ENCODE measurements at regions not wholly inside any gene's neighbourhood (a gene's known extent, or its start where the extent isn't known, plus 50 kb on each side); places are given as distances from the start of the nearest gene placed in this dataset.

DNA sequence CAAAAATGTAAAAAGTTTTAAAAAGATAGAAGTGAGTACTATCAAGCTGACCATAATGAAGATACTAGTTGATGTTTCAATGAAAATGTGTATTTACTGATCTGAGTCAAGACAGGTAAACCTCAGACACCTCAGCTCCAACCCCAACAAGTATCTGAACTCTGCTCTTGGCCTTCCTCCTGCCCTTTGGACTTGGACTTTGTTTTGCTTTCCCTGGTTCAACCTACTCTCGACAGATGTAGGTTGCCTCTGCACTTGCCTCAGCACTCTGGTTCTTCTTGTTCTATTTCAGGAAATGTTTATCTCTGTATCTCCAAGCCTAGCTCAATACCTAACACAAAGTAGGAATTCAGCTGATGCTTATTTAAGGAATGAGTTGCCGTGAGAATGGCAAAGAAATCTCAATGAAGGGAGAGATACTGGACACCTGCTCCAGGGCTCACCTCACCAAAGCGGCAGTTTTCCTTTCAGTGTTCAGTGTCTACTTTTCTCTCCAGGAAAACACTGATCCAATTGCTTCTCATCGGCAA is 248.8 kb upstream of the CTAGE1 start:
- TF ChIP-seq EZH2 (IDR thresholded peaks at IDR 0.05; ENCODE audit: borderline replicate concordance, low read depth, low read length, severe bottlenecking): no peak
- TF ChIP-seq, protein P1, sequence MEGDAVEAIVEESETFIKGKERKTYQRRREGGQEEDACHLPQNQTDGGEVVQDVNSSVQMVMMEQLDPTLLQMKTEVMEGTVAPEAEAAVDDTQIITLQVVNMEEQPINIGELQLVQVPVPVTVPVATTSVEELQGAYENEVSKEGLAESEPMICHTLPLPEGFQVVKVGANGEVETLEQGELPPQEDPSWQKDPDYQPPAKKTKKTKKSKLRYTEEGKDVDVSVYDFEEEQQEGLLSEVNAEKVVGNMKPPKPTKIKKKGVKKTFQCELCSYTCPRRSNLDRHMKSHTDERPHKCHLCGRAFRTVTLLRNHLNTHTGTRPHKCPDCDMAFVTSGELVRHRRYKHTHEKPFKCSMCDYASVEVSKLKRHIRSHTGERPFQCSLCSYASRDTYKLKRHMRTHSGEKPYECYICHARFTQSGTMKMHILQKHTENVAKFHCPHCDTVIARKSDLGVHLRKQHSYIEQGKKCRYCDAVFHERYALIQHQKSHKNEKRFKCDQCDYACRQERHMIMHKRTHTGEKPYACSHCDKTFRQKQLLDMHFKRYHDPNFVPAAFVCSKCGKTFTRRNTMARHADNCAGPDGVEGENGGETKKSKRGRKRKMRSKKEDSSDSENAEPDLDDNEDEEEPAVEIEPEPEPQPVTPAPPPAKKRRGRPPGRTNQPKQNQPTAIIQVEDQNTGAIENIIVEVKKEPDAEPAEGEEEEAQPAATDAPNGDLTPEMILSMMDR (IDR thresholded peaks at IDR 0.05; ENCODE audit: borderline replicate concordance, extremely low read depth, low read length, poor library complexity, severe bottlenecking): no peak
- no peaks in the 10 kb centered on the region for H3K27me3 ChIP-seq (ENCODE audit: insufficient read depth, low read length, poor library complexity)
- no peak overlapping the region for H3K4me2 ChIP-seq (ENCODE audit: insufficient read depth, low read length)
- H3K9ac ChIP-seq (ENCODE audit: low read depth, low read length): no peak overlapping the region
- H3K79me2 ChIP-seq (ENCODE audit: insufficient read depth, low read length): no peaks in the 10 kb centered on the region
- H3K36me3 ChIP-seq (ENCODE audit: insufficient read depth, low read length): no peaks in the 10 kb centered on the region
- H3K27ac ChIP-seq (ENCODE audit: low read length): no peak overlapping the region
- no peaks in the 10 kb centered on the region for H3K4me1 ChIP-seq (ENCODE audit: insufficient read depth, low read length)
- H4K20me1 ChIP-seq (ENCODE audit: insufficient read depth, low read length): no peaks in the 10 kb centered on the region
- H3K4me3 ChIP-seq (ENCODE audit: low read depth in 1 of 2, low read length in 2 of 2): no peak overlapping the region
- H2AFZ ChIP-seq (ENCODE audit: low read depth, low read length): no peak overlapping the region
- ATAC-seq (ENCODE audit: insufficient read depth, low read depth) (no peak), DNase-seq (no peak)
- peaks cover 3% of the 10 kb centered on the region for H3K9me3 ChIP-seq (ENCODE audit: insufficient read depth, low read length, severe bottlenecking)

DNA sequence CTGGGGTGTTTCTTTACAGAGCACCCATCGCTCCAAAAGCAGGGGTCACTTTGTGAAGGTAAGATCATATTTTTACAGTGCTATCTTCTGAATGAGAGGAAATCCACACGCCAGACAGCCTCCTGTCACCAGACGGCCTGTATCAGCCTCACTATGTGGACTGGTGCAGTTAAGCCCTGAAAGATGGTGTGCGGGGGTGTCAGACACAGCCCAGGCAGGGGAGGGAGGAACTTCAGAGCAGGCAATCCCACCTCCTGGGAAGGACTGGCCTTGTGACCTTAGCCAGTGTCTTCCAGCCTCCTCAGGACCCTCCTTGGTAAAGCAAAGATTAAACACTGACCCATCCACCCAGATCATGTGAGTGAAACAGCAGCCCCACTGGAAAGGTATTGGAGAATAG is 249.4 kb upstream of the CTAGE1 start:
- no peak for TF ChIP-seq EZH2 (IDR thresholded peaks at IDR 0.05; ENCODE audit: borderline replicate concordance, low read depth, low read length, severe bottlenecking)
- TF ChIP-seq, protein P1 (IDR thresholded peaks at IDR 0.05; ENCODE audit: borderline replicate concordance, extremely low read depth, low read length, poor library complexity, severe bottlenecking): no peak
- no peak for ATAC-seq (ENCODE audit: insufficient read depth, low read depth)
- Histone ChIP-seq H2AFZ (ENCODE audit: low read depth, low read length) (no peak overlapping the region), H3K9ac (ENCODE audit: low read depth, low read length) (no peak overlapping the region), H3K9me3 (ENCODE audit: insufficient read depth, low read length, severe bottlenecking) (peaks cover 3% of the 10 kb centered on the region), H3K36me3 (ENCODE audit: insufficient read depth, low read length) (no peaks in the 10 kb centered on the region), H3K4me3 (ENCODE audit: low read depth in 1 of 2, low read length in 2 of 2) (no peak overlapping the region), H4K20me1 (ENCODE audit: insufficient read depth, low read length) (no peaks in the 10 kb centered on the region), H3K27ac (ENCODE audit: low read length) (no peak overlapping the region), H3K4me1 (ENCODE audit: insufficient read depth, low read length) (no peaks in the 10 kb centered on the region), H3K79me2 (ENCODE audit: insufficient read depth, low read length) (no peaks in the 10 kb centered on the region), H3K4me2 (ENCODE audit: insufficient read depth, low read length) (no peak overlapping the region), H3K27me3 (ENCODE audit: insufficient read depth, low read length, poor library complexity) (no peaks in the 10 kb centered on the region)
- DNase-seq: no peak

DNA sequence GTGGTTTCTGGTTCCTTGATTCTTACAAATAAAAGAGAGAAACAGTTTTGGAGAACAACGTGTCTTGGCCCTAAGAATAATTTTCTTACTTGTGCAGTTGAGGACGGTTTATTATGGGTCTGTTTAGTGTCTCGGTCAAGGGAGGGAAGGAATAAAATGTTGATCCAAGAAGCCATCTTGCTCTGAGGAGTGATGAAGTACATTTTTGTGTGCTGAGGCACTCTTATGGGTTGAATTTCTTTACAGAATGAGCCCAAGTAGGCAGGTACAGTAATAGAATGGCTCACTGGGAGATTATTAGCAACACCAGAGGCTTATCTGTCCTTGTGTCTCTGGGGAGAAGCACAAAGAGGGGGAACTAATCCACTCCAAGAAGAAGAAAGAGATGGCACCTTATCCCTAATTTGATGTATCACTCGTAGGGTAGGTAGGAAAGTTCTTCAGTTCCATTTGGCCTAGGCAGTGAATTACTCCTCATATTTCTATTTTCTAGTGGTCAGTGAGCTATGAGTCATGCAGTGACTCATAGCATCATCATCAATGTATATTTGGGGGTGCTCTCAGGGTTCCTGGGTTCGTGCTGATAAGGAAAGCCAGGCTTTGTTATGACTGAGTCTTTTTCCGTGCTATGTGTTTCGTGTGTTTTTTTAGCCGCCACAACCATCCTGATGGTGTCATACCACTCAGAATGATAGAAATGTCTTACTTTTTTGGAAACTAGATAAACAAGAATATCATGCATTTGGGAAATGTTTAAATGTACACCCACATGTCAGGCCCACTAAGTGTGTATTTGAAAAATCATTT is 250.1 kb upstream of the CTAGE1 start:
- Histone ChIP-seq H2AFZ (ENCODE audit: low read depth, low read length) (no peak overlapping the region), H3K9ac (ENCODE audit: low read depth, low read length) (no peak overlapping the region), H3K27ac (ENCODE audit: low read length) (no peak overlapping the region), H3K27me3 (ENCODE audit: insufficient read depth, low read length, poor library complexity) (no peaks in the 10 kb centered on the region), H3K4me2 (ENCODE audit: insufficient read depth, low read length) (no peak overlapping the region), H4K20me1 (ENCODE audit: insufficient read depth, low read length) (no peaks in the 10 kb centered on the region), H3K9me3 (ENCODE audit: insufficient read depth, low read length, severe bottlenecking) (peaks cover 3% of the 10 kb centered on the region), H3K4me1 (ENCODE audit: insufficient read depth, low read length) (no peaks in the 10 kb centered on the region), H3K79me2 (ENCODE audit: insufficient read depth, low read length) (no peaks in the 10 kb centered on the region), H3K36me3 (ENCODE audit: insufficient read depth, low read length) (no peaks in the 10 kb centered on the region), H3K4me3 (ENCODE audit: low read depth in 1 of 2, low read length in 2 of 2) (no peak overlapping the region)
- ATAC-seq (ENCODE audit: insufficient read depth, low read depth): no peak
- TF ChIP-seq, protein P1 (IDR thresholded peaks at IDR 0.05; ENCODE audit: borderline replicate concordance, extremely low read depth, low read length, poor library complexity, severe bottlenecking): no peak
- no peak for TF ChIP-seq EZH2 (IDR thresholded peaks at IDR 0.05; ENCODE audit: borderline replicate concordance, low read depth, low read length, severe bottlenecking)
- no peak for DNase-seq

Data from DND-41 (cell line).